Cardiac muscle cell (in vitro differentiated cells and primary cell): ENCODE measurements at regions not wholly inside any gene's neighbourhood (a gene's known extent, or its start where the extent isn't known, plus 50 kb on each side); places are given as distances from the start of the nearest gene placed in this dataset.

Experiments used
- DNase-seq, 2 donors: peaks; one replicate each; pipeline versions ENCODE4 v3.0.0 to v3.0.0-alpha.2; 2010 to 2017; ENCODE audit warnings: low read depth in 1 of 2, low spot score in 1 of 2
- H3K27ac ChIP-seq: fragments of 200-600 bp; sonication (generic); 2 replicates; pipeline ENCODE4 v1.5.1; 2016
- H3K27me3 ChIP-seq: fragments of 200-600 bp; sonication (generic); 2 replicates; pipeline ENCODE4 v1.6.0; 2016; ENCODE audit warnings: control low read depth
- H3K36me3 ChIP-seq: fragments of 200-600 bp; sonication (generic); 2 replicates; pipeline ENCODE4 v1.5.1; 2016; ENCODE audit warnings: control low read depth
- H3K4me1 ChIP-seq: fragments of 200-600 bp; sonication (generic); 2 replicates; pipeline ENCODE4 v1.8.1; 2017; ENCODE audit warnings: low read depth, mild to moderate bottlenecking, mixed run types
- H3K4me3 ChIP-seq: fragments of 200-600 bp; sonication (generic); 2 replicates; pipeline ENCODE4 v1.5.1; 2016; ENCODE audit warnings: mild to moderate bottlenecking
- H3K9me3 ChIP-seq: fragments of 200-600 bp; sonication (generic); 2 replicates; pipeline ENCODE4 v1.5.1; 2017; ENCODE audit warnings: low read depth, mild to moderate bottlenecking, control low read depth
- CTCF ChIP-seq: IDR thresholded peaks from 2 replicates; pipeline ENCODE4 v1.5.1; 2012; ENCODE audit warnings: low read depth, mild to moderate bottlenecking, low read length

- Histone ChIP-seq H3K4me3 (no peak overlapping the region), H3K27ac (no peak overlapping the region), H3K4me1 (no peaks in the 10 kb centered on the region), H3K9me3 (no peaks in the 10 kb centered on the region), H3K36me3 (no peaks in the 10 kb centered on the region), H3K27me3 (no peaks in the 10 kb centered on the region)
- no peak for TF ChIP-seq CTCF
- DNase-seq = no peak
Measured at GRCh38 chr16:5482256-5482655, 384.7 kb upstream of the EEF2KMT start.

- Histone ChIP-seq H3K9me3 (no peaks in the 10 kb centered on the region), H3K27ac (no peak overlapping the region), H3K36me3 (no peaks in the 10 kb centered on the region), H3K4me1 (no peaks in the 10 kb centered on the region), H3K27me3 (no peaks in the 10 kb centered on the region), H3K4me3 (no peak overlapping the region)
- TF ChIP-seq CTCF = no peak
- DNase-seq = no peak
Measured at GRCh38 chr16:5480431-5481195, 383.0 kb upstream of the EEF2KMT start.

- no peak for DNase-seq
- Histone ChIP-seq H3K9me3 (no peaks in the 10 kb centered on the region), H3K4me3 (no peak overlapping the region), H3K36me3 (no peaks in the 10 kb centered on the region), H3K27ac (no peak overlapping the region), H3K27me3 (no peaks in the 10 kb centered on the region), H3K4me1 (no peaks in the 10 kb centered on the region)
- TF ChIP-seq CTCF = no peak
Measured at GRCh38 chr16:5479926-5480325, 382.3 kb upstream of the EEF2KMT start.

- H3K4me3 ChIP-seq = no peak overlapping the region
- no peak for TF ChIP-seq CTCF
- no peaks in the 10 kb centered on the region for H3K27me3 ChIP-seq
- H3K4me1 ChIP-seq = no peaks in the 10 kb centered on the region
- H3K36me3 ChIP-seq = no peaks in the 10 kb centered on the region
- H3K9me3 ChIP-seq = no peaks in the 10 kb centered on the region
- H3K27ac ChIP-seq = no peak overlapping the region
- no peak for DNase-seq
Measured at GRCh38 chr16:5478036-5478435, 380.4 kb upstream of the EEF2KMT start.

- no peak overlapping the region for H3K27ac ChIP-seq
- no peak for DNase-seq
- H3K27me3 ChIP-seq = no peaks in the 10 kb centered on the region
- H3K36me3 ChIP-seq = no peaks in the 10 kb centered on the region
- H3K9me3 ChIP-seq = no peaks in the 10 kb centered on the region
- no peaks in the 10 kb centered on the region for H3K4me1 ChIP-seq
- TF ChIP-seq CTCF = no peak
- no peak overlapping the region for H3K4me3 ChIP-seq
Measured at GRCh38 chr16:5477251-5477650, 379.7 kb upstream of the EEF2KMT start.
